K562 (cell line): ENCODE measurements at regions not wholly inside any gene's neighbourhood (a gene's known extent, or its start where the extent isn't known, plus 50 kb on each side); places are given as distances from the start of the nearest gene placed in this dataset.

ENCODE experiments used
- BHLHE40 ChIP-seq: IDR thresholded peaks from 2 replicates; pipeline ENCODE4 v1.6.1; 2011; ENCODE audit warnings: low read length, improper control_type of control experiment
- CEBPG ChIP-seq, 3 experiments: fragments of 200-800 bp in 1 of 3; sonication (Bioruptor generic) in 1 of 3; sonication (generic) in 1 of 3; formaldehyde crosslinking in 1 of 3; IDR thresholded peaks in 2 of 3; conservative IDR thresholded peaks in 1 of 3; 2 replicates each; pipeline versions ENCODE4 v1.6.1 to v1.8.0; 2016 to 2022; ENCODE audit warnings: missing compliant biosample characterization in 2 of 3, missing genetic modification characterization in 2 of 3, mild to moderate bottlenecking in 1 of 3, missing genetic modification reagents in 1 of 3
- DDX20 ChIP-seq: fragments of 450-650 bp; IDR thresholded peaks from 2 replicates; pipeline ENCODE4 v1.6.1; 2016; ENCODE audit warnings: missing genetic modification characterization, low read depth, mild to moderate bottlenecking, missing compliant biosample characterization, moderate library complexity
- FOXM1 ChIP-seq, 2 experiments: fragments of 450-650 bp in 1 of 2; sonication (generic) in 1 of 2; formaldehyde crosslinking in 1 of 2; IDR thresholded peaks; 2 replicates each; pipeline versions ENCODE4 v1.6.1 to v1.9.0; 2017 to 2022; ENCODE audit warnings: low read depth in 2 of 2, mild to moderate bottlenecking in 2 of 2, missing genetic modification reagents in 1 of 2, moderate library complexity in 1 of 2
- GTF2F1 ChIP-seq: IDR thresholded peaks from 2 replicates; pipeline ENCODE4 v1.6.1; 2011; ENCODE audit warnings: low read depth, low read length, improper control_type of control experiment
- JUND ChIP-seq, 2 experiments: IDR thresholded peaks; 2 replicates in 1 of 2; 3 replicates in 1 of 2; pipeline ENCODE4 v1.6.1; 2011; ENCODE audit warnings: borderline replicate concordance in 2 of 2, low read depth in 2 of 2, low read length in 2 of 2, improper control_type of control experiment in 1 of 2, missing biosample characterization in 1 of 2, missing genetic modification characterization in 1 of 2, missing genetic modification reagents in 1 of 2
- L3MBTL2 ChIP-seq: fragments of 450-650 bp; IDR thresholded peaks from 2 replicates; pipeline ENCODE4 v1.6.1; 2016; ENCODE audit warnings: mild to moderate bottlenecking, moderate library complexity
- SAP30 ChIP-seq: fragments of 200-600 bp; sonication (generic); IDR thresholded peaks from 2 replicates; pipeline ENCODE4 v1.6.1; 2012; ENCODE audit warnings: borderline replicate concordance, low read depth, mild to moderate bottlenecking, moderate library complexity, low read length, control low read depth, inconsistent platforms; ENCODE audit not compliant: insufficient read depth, poor library complexity, severe bottlenecking
- SIN3A ChIP-seq, 2 experiments: fragments of 150-350 bp in 1 of 2; IDR thresholded peaks; 2 replicates each; pipeline ENCODE4 v1.6.1; 2011 to 2016; ENCODE audit warnings: borderline replicate concordance in 2 of 2, low read depth in 2 of 2, low read length in 2 of 2, mild to moderate bottlenecking in 2 of 2, moderate library complexity in 2 of 2; ENCODE audit not compliant: control insufficient read depth in 1 of 2
- SMARCE1 ChIP-seq: fragments of 450-650 bp; IDR thresholded peaks from 2 replicates; pipeline ENCODE4 v1.7.1; 2016; ENCODE audit warnings: mild to moderate bottlenecking
- SREBF1 ChIP-seq: fragments of 150-350 bp; IDR thresholded peaks from 2 replicates; pipeline ENCODE4 v1.6.1; 2014; ENCODE audit warnings: antibody characterized with exemption, low read depth, low read length, borderline replicate concordance
- SRSF7 ChIP-seq: fragments of 200-400 bp; formaldehyde crosslinking; optimal IDR thresholded peaks from 2 replicates; pipeline ENCODE3; 2017; ENCODE audit warnings: mild to moderate bottlenecking, low read depth, low read length
- TCF3 ChIP-seq: sonication (generic); formaldehyde crosslinking; IDR thresholded peaks from 2 replicates; pipeline ENCODE4 v1.4.0; 2020; ENCODE audit warnings: mild to moderate bottlenecking, missing genetic modification reagents
- TEAD2 ChIP-seq: fragments of 450-650 bp; IDR thresholded peaks from 2 replicates; pipeline ENCODE4 v1.6.1; 2016; ENCODE audit warnings: missing genetic modification characterization, control low read depth, missing compliant biosample characterization
- ZNF143 ChIP-seq: sonication (generic); formaldehyde crosslinking; IDR thresholded peaks from 2 replicates; pipeline ENCODE4 v1.9.0; 2022; ENCODE audit warnings: mild to moderate bottlenecking, missing genetic modification reagents
- ZNF197 ChIP-seq: fragments of 200-800 bp; sonication (Bioruptor generic); IDR thresholded peaks from 2 replicates; pipeline ENCODE4 v1.6.1; 2016; ENCODE audit warnings: low read depth, missing genetic modification characterization, missing compliant biosample characterization
- ZNF699 ChIP-seq: fragments of 250-450 bp; sonication (Bioruptor Pico); IDR thresholded peaks from 2 replicates; pipeline ENCODE4 v1.8.0; 2021; ENCODE audit warnings: mild to moderate bottlenecking, moderate library complexity; ENCODE audit not compliant: insufficient replicate concordance
- ZNF707 ChIP-seq: fragments of 250-450 bp; sonication (Bioruptor Pico); conservative IDR thresholded peaks from 2 replicates; pipeline ENCODE4 v1.8.0; 2022; ENCODE audit warnings: inconsistent platforms, mild to moderate bottlenecking, moderate library complexity
- TF ChIP-seq, protein P1 (sequence below): fragments of 450-650 bp; formaldehyde crosslinking; IDR thresholded peaks from 2 replicates; pipeline ENCODE4 v1.4.0; 2020; ENCODE audit warnings: mild to moderate bottlenecking, moderate library complexity
- TF ChIP-seq, protein P2 (sequence below): sonication (generic); formaldehyde crosslinking; IDR thresholded peaks from 2 replicates; pipeline ENCODE4 v1.9.0; 2022; ENCODE audit warnings: mild to moderate bottlenecking, missing genetic modification reagents
- TF ChIP-seq, protein P3 (sequence below): IDR thresholded peaks from 2 replicates; pipeline ENCODE4 v1.6.1; 2011; ENCODE audit not compliant: insufficient read length; ENCODE audit errors: extremely low read depth
- TF ChIP-seq, protein P4 (sequence below): fragments of 200-800 bp; sonication (Bioruptor generic); IDR thresholded peaks from 2 replicates; pipeline ENCODE4 v1.6.1; 2017; ENCODE audit warnings: missing genetic modification characterization, missing compliant biosample characterization

DNA sequence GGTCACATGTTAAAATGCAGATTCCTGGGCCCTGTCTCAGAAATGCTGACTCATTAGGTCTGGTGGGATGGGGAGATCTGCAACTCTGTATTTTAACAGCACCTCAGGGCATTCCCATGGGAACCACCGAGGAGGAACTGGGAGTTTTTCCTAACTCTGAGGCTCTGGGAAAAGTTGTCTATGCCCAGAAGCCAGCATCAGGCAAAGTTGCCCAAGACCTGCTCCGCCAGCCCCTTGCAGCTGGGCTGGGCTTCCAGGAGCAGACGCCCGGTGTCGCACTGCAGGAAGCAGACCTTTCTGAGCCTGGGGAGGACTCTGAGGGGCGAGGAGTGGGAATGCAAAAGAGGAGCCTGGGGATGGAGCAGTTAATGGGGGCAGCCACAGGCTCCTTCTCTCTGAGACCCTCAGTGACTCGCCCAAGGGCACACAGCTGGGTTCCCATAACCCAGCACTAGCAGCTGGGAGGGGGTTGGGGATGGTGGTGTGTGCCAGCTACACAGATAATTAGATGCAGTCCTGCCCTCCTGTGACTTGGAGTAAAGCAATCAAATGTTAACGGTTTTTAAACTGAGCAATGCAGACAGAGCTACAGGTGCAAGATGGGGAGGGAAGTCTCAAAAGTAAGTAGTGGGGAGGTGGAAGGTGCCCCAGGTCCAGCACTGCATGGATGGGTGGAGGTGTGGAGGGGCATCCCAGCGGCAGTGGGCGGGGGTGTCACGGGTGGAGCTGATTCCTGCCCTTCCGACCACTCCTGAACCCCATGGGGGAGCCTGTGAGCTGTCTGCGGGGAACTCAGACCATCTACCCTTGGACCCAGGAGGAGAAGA is 100.4 kb downstream of the LSM3 start (continued):
- TF ChIP-seq ZNF143 (CRISPR knock-in tag): no peak
- peak; percentile 49; the same call in 1 of the 2 replicates for TF ChIP-seq JUND (IDR thresholded peaks at IDR 0.05; ENCODE audit: borderline replicate concordance, low read depth, low read length)
- TF ChIP-seq JUND (tag; IDR thresholded peaks at IDR 0.05; ENCODE audit: borderline replicate concordance, low read depth, low read length): peak; percentile 64; the same call in 2 of the 3 replicates
- TF ChIP-seq TEAD2 (tag): no peak
- TF ChIP-seq, protein P1, sequence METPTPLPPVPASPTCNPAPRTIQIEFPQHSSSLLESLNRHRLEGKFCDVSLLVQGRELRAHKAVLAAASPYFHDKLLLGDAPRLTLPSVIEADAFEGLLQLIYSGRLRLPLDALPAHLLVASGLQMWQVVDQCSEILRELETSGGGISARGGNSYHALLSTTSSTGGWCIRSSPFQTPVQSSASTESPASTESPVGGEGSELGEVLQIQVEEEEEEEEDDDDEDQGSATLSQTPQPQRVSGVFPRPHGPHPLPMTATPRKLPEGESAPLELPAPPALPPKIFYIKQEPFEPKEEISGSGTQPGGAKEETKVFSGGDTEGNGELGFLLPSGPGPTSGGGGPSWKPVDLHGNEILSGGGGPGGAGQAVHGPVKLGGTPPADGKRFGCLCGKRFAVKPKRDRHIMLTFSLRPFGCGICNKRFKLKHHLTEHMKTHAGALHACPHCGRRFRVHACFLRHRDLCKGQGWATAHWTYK (CRISPR knock-in tag): no peak
- TF ChIP-seq TCF3: no peak
- peak; percentile 64 for TF ChIP-seq SMARCE1
- no peak for TF ChIP-seq SIN3A (IDR thresholded peaks at IDR 0.05; ENCODE audit: borderline replicate concordance in 2 of 2, control insufficient read depth in 1 of 2, low read depth in 2 of 2, low read length in 2 of 2)
- TF ChIP-seq L3MBTL2: no peak; the same call in 1 of the 2 replicates
- TF ChIP-seq GTF2F1: no peak
- TF ChIP-seq, protein P2, sequence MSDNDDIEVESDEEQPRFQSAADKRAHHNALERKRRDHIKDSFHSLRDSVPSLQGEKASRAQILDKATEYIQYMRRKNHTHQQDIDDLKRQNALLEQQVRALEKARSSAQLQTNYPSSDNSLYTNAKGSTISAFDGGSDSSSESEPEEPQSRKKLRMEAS (CRISPR knock-in tag): no peak
- no peak for TF ChIP-seq ZNF699
- TF ChIP-seq CEBPG (CRISPR knock-in tag; IDR thresholded peaks at IDR 0.05): no peak; the same call in 1 of the 2 replicates
- TF ChIP-seq CEBPG (tag; conservative IDR thresholded peaks at IDR 0.05 in 1 of 2, IDR thresholded peaks at IDR 0.05 in 1 of 2): no peak
- no peak for TF ChIP-seq ZNF707
- TF ChIP-seq, protein P3, sequence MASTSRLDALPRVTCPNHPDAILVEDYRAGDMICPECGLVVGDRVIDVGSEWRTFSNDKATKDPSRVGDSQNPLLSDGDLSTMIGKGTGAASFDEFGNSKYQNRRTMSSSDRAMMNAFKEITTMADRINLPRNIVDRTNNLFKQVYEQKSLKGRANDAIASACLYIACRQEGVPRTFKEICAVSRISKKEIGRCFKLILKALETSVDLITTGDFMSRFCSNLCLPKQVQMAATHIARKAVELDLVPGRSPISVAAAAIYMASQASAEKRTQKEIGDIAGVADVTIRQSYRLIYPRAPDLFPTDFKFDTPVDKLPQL: no peak
- no peak for TF ChIP-seq ZNF197
- TF ChIP-seq SRSF7: no peak
- 0 out of 2 replicates have a peak, but pooled peaks have one; percentile 11 for TF ChIP-seq BHLHE40
- TF ChIP-seq, protein P4, sequence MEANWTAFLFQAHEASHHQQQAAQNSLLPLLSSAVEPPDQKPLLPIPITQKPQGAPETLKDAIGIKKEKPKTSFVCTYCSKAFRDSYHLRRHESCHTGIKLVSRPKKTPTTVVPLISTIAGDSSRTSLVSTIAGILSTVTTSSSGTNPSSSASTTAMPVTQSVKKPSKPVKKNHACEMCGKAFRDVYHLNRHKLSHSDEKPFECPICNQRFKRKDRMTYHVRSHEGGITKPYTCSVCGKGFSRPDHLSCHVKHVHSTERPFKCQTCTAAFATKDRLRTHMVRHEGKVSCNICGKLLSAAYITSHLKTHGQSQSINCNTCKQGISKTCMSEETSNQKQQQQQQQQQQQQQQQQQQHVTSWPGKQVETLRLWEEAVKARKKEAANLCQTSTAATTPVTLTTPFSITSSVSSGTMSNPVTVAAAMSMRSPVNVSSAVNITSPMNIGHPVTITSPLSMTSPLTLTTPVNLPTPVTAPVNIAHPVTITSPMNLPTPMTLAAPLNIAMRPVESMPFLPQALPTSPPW (CRISPR knock-in tag): no peak
- no peak for TF ChIP-seq FOXM1 (IDR thresholded peaks at IDR 0.05; ENCODE audit: low read depth)
- no peak for TF ChIP-seq FOXM1 (CRISPR knock-in tag; IDR thresholded peaks at IDR 0.05; ENCODE audit: low read depth)
- no peak for TF ChIP-seq SAP30
- no peak for TF ChIP-seq SREBF1
- no peak for TF ChIP-seq DDX20
